Lung (tissue), 9 donors: ENCODE measurements at regions not wholly inside any gene's neighbourhood (a gene's known extent, or its start where the extent isn't known, plus 50 kb on each side); places are given as distances from the start of the nearest gene placed in this dataset.
"Not testable (repeated sequence)": the region's sequence is repeated elsewhere in the genome, so short reads cannot be mapped to it uniquely, and the experiment has no call there.

Source experiments
- ATAC-seq: fragments of 200-7000 bp; cut with Tn5 transposase; one replicate; pipeline ENCODE4 v1.9.1; 2020; ENCODE audit warnings: moderate number of reproducible peaks; ENCODE audit not compliant: insufficient read depth, low FRiP score
- DNase-seq, 3 donors: peaks; one replicate each; pipeline ENCODE4 v3.0.0-alpha.2; 2013 to 2017
- H3K27ac ChIP-seq, 2 donors: one replicate each; pipeline ENCODE4 v1.5.1; 2013; ENCODE audit warnings: mild to moderate bottlenecking in 2 of 2, moderate library complexity in 2 of 2, control low read depth in 1 of 2, inconsistent platforms in 1 of 2, low read depth in 1 of 2, low read length in 1 of 2
- H3K27me3 ChIP-seq, 3 donors: one replicate each; pipeline ENCODE4 v1.5.1; 2013; ENCODE audit warnings: low read length in 2 of 3; ENCODE audit not compliant: control insufficient read depth in 3 of 3, insufficient read depth in 3 of 3
- H3K36me3 ChIP-seq, 4 donors: one replicate each; pipeline ENCODE4 v1.5.1; 2013; ENCODE audit warnings: low read length in 4 of 4, mild to moderate bottlenecking in 1 of 4, moderate library complexity in 1 of 4; ENCODE audit not compliant: control insufficient read depth in 4 of 4, insufficient read depth in 4 of 4
- H3K4me1 ChIP-seq, 5 donors: one replicate each; pipeline ENCODE4 v1.5.1; 2013; ENCODE audit warnings: low read length in 5 of 5, mild to moderate bottlenecking in 2 of 5, moderate library complexity in 1 of 5; ENCODE audit not compliant: control insufficient read depth in 5 of 5, insufficient read depth in 5 of 5
- H3K4me3 ChIP-seq: one replicate; pipeline ENCODE4 v1.5.1; 2013; ENCODE audit warnings: mild to moderate bottlenecking, control low read depth, moderate library complexity
- H3K9ac ChIP-seq, 2 donors: one replicate each; pipeline ENCODE4 v1.5.1; 2013; ENCODE audit warnings: low read length in 2 of 2, control low read depth in 1 of 2; ENCODE audit not compliant: insufficient read depth in 1 of 2
- H3K9me3 ChIP-seq, 4 donors: one replicate each; pipeline ENCODE4 v1.5.1; 2013; ENCODE audit warnings: low read length in 3 of 4, mild to moderate bottlenecking in 1 of 4, moderate library complexity in 1 of 4; ENCODE audit not compliant: control insufficient read depth in 4 of 4, insufficient read depth in 3 of 4
- WGBS, 2 donors: extraction: QIAGEN DNeasy Blood & Tissue Kit; methylation state at CpG; one replicate each; pipeline ENCODE4 v1.1.7; 2013; 5-methylcytosine and 5-hydroxymethylcytosine counted together
- donor health status: Bipolar disorder and iron deficiency.
- donor health status: healthy.
- donor health status: DM: yes; HTN: yes; CAD: no.

DNA sequence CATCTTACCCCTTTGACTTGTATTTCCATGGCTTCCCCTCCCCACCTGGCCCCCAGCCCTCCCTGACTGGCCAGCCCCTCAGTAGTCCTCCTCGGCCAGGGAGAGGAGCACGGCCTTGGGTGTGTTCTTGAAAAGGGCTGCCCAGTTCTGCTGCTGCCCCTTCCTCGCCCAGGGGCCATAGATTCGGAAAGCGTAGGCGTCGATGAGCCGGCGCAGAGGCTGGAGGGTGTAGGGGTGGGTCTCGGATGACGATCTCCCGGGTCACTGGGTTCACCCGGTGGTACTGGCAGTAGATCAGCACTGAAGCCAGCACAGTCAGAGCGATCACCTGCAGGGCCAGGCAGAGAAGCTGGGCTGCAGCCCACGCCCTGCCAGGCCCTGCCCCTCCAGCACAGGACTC lies 71.7 kb downstream of the ZNF479 start:
- not testable (repeated sequence) for DNase-seq, H3K4me3 ChIP-seq, H3K27me3 ChIP-seq, H3K4me1 ChIP-seq, H3K36me3 ChIP-seq, H3K9me3 ChIP-seq, ATAC-seq, H3K27ac ChIP-seq, H3K9ac ChIP-seq
- 88 to 96% methylated on average over 4 to 14 of the region's 15 CpGs for WGBS, 2 donors

DNA sequence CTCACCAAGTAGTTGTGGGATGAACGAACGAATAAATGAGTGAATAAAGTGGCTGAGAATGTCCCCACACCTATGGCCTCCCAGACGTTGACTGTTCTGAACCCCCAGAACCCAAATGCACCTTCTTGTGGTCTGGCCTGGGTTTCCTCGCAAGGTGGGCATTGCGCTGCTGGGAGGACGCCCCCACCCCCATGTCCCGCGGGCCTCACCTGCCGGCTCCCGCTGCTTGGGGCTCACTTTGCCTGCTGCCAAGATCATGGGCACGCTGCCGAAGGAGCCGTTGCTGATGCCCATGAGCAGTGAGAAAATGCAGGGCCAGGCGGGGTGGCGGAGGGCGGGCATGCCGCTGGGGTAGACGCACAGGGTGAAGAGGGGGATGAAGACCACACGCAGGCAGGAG lies 115.9 kb downstream of the ZNF479 start:
- not testable (repeated sequence) for H3K4me1 ChIP-seq, H3K36me3 ChIP-seq, DNase-seq, H3K27me3 ChIP-seq, ATAC-seq, H3K9me3 ChIP-seq, H3K9ac ChIP-seq, H3K27ac ChIP-seq, H3K4me3 ChIP-seq
- WGBS, 2 donors, result 89 to 90% methylated on average over 10 to 12 of the region's 19 CpGs

GRCh38 chr7:57013707-57014106 lies 118.5 kb downstream of the ZNF479 start:
- not testable (repeated sequence) for H3K27ac ChIP-seq, DNase-seq, ATAC-seq

GRCh38 chr7:57012907-57013306 lies 119.3 kb downstream of the ZNF479 start:
- not testable (repeated sequence) for H3K36me3 ChIP-seq, H3K9ac ChIP-seq, H3K9me3 ChIP-seq, H3K27me3 ChIP-seq, H3K4me3 ChIP-seq, H3K27ac ChIP-seq, H3K4me1 ChIP-seq, DNase-seq, ATAC-seq
- WGBS, 2 donors, result 85 to 91% methylated on average over 14 to 18 of the region's 19 CpGs

More at GRCh38 chr7:57013707-57014106, 118.5 kb downstream of the ZNF479 start:
- H3K4me1 ChIP-seq, H3K4me3 ChIP-seq, H3K36me3 ChIP-seq, H3K9me3 ChIP-seq, H3K9ac ChIP-seq, H3K27me3 ChIP-seq: not testable (repeated sequence)
- WGBS, 2 donors, result 87 to 88% methylated on average over 7 to 11 of the region's 11 CpGs

DNA sequence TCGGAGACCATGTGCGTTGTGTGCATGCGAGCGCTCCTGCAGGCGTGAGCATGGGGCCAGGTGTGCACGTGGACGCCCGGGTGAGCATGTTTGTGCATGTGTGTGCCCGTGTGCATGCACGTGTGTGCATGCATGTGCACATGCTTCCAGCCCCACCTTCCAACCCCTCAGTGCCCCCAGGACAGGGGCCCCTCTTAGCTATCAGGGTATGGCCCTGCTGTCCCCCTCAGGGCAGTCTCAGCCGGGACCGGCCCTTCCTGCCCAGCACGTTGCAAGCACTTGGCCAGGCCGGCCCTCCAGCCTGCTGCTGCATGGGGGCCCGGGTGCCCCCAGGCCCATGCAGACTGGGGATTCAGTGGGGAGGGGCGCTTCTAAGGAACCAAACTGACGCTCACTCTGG lies 123.0 kb downstream of the ZNF479 start:
- WGBS, 2 donors, result 91 to 94% methylated on average over 6 to 13 of the region's 17 CpGs
- not testable (repeated sequence) for ATAC-seq

GRCh38 chr7:57005974-57006373 lies 126.3 kb downstream of the ZNF479 start:
- not testable (repeated sequence) for H3K27me3 ChIP-seq, H3K9me3 ChIP-seq, H3K36me3 ChIP-seq, H3K4me1 ChIP-seq, H3K4me3 ChIP-seq, ATAC-seq, H3K9ac ChIP-seq, H3K27ac ChIP-seq, DNase-seq
- WGBS, 2 donors, result 82 to 84% methylated on average over 10 to 14 of the region's 14 CpGs

More for the DNA sequence above, 123.0 kb downstream of the ZNF479 start:
- not testable (repeated sequence) for H3K36me3 ChIP-seq, H3K9me3 ChIP-seq, H3K4me3 ChIP-seq, H3K27me3 ChIP-seq, H3K9ac ChIP-seq, H3K4me1 ChIP-seq, DNase-seq, H3K27ac ChIP-seq

DNA sequence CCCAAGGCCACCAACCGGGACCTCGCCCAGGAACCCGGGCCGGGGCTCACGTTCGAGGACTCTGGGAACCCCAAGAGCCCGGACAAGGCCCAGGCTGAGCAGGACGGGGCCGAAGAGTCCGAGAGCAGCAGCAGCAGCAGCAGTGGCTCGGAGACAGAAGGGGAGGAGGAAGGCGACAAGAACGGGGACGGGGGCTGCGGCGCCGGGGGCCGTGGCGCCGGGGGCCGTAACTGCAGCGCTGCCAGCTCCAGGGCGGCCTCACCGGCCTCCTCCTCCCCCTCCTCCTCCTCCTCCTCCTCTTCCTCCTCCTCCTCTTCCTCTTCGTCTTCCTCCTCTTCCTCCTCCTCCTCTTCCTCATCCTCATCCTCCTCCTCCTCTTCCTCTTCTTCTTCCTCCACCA lies 128.4 kb downstream of the ZNF479 start:
- not testable (repeated sequence) for H3K9ac ChIP-seq, ATAC-seq, H3K4me3 ChIP-seq, H3K27ac ChIP-seq, H3K9me3 ChIP-seq, H3K4me1 ChIP-seq, DNase-seq, H3K27me3 ChIP-seq, H3K36me3 ChIP-seq
- WGBS, 2 donors, result 84% methylated on average over 23 of the region's 25 CpGs; no CpG with 5 or more reads in 1 of the 2 donors

- H3K27ac ChIP-seq, H3K36me3 ChIP-seq, ATAC-seq, H3K9ac ChIP-seq, H3K9me3 ChIP-seq, DNase-seq, H3K27me3 ChIP-seq, H3K4me3 ChIP-seq, H3K4me1 ChIP-seq: not testable (repeated sequence)
- 93% methylated on average over 15 to 20 of the region's 20 CpGs for WGBS, 2 donors
Measured at GRCh38 chr7:57001926-57002325, 130.3 kb downstream of the ZNF479 start.
